ENCODE measurements at regions not wholly inside any gene's neighbourhood (a gene's known extent, or its start where the extent isn't known, plus 50 kb on each side); places are given as distances from the start of the nearest gene placed in this dataset.

GRCh38 chr9:119544492-119544891 lies 175.3 kb upstream of the BRINP1 start:
- no peak overlapping the region for H4K8ac ChIP-seq (ENCODE audit: low read depth, low read length)
- H3K9me3 ChIP-seq (ENCODE audit: insufficient read depth, low read depth, low read length): peaks cover 2% of the 10 kb centered on the region
- no peaks in the 10 kb centered on the region for H3K36me3 ChIP-seq (ENCODE audit: control insufficient read depth in 1 of 2, insufficient read depth in 2 of 2, low read length in 2 of 2)
- no peak overlapping the region for H2BK12ac ChIP-seq (ENCODE audit: low read length)
- H2BK5ac ChIP-seq (ENCODE audit: low read depth, low read length, poor library complexity): no peak overlapping the region
- no peak for DNase-seq
- H3K9ac ChIP-seq (ENCODE audit: low read length): no peak overlapping the region
- H2AFZ ChIP-seq (ENCODE audit: insufficient read depth, low read length, poor library complexity): no peak overlapping the region
- H3K18ac ChIP-seq (ENCODE audit: low read length): no peak overlapping the region
- H2BK120ac ChIP-seq (ENCODE audit: insufficient read depth, low read length, poor library complexity): no peak overlapping the region
- no peaks in the 10 kb centered on the region for H3K79me1 ChIP-seq (ENCODE audit: low read length)
- no peak overlapping the region for H3K4me3 ChIP-seq (ENCODE audit: low read depth, low read length)
- no peak overlapping the region for H4K91ac ChIP-seq (ENCODE audit: low read depth, low read length)
- H3K27ac ChIP-seq (ENCODE audit: low read depth, low read length): no peak overlapping the region
- H4K12ac ChIP-seq (ENCODE audit: low read depth, low read length): no peak overlapping the region
- H3K14ac ChIP-seq (ENCODE audit: low read length): no peak overlapping the region
- no peak overlapping the region for H3K4me2 ChIP-seq (ENCODE audit: low read length)
- no peak overlapping the region for H2AK5ac ChIP-seq (ENCODE audit: low read length)
- H3K79me2 ChIP-seq (ENCODE audit: control insufficient read depth, insufficient read depth, low read length, poor library complexity): no peaks in the 10 kb centered on the region
- H3K4ac ChIP-seq (ENCODE audit: low read depth, low read length): no peak overlapping the region
- no CpG with 5 or more reads among the region's 3 CpGs for WGBS (ENCODE audit: extremely low coverage, insufficient coverage, insufficient read length)
- no peak overlapping the region for H3K23ac ChIP-seq (ENCODE audit: low read length)
- no peaks in the 10 kb centered on the region for H3K4me1 ChIP-seq (ENCODE audit: control insufficient read depth in 1 of 2, insufficient read depth in 2 of 2, low read length in 2 of 2)
- H3K27me3 ChIP-seq (ENCODE audit: insufficient read depth, low read length): no peaks in the 10 kb centered on the region

DNA sequence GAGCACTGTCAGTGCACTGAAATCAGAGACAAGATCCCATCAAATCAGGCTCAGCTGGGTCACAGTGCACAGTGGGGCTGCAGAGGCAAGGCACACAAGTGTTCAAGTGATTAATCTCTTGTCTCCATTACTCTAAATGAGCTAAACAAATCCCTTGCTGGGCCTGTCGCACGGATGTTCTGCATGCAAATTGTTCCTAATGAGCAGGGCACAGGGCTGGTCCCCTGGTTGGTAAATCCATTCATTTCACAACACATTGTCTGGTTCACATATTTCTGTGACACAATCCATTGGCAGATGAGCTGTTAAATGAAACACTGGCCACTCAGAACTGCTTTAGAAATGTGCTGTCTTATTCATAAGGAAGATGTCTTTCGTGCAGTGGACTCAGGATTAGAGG lies 167.9 kb upstream of the BRINP1 start:
- Histone ChIP-seq H3K18ac (ENCODE audit: low read length) (no peak overlapping the region), H4K91ac (ENCODE audit: low read depth, low read length) (no peak overlapping the region), H3K9me3 (ENCODE audit: insufficient read depth, low read depth, low read length) (peaks cover under 1% of the 10 kb centered on the region), H2AFZ (ENCODE audit: insufficient read depth, low read length, poor library complexity) (no peak overlapping the region), H4K12ac (ENCODE audit: low read depth, low read length) (no peak overlapping the region), H2AK5ac (ENCODE audit: low read length) (no peak overlapping the region), H3K23ac (ENCODE audit: low read length) (no peak overlapping the region), H3K79me1 (ENCODE audit: low read length) (no peaks in the 10 kb centered on the region), H3K4ac (ENCODE audit: low read depth, low read length) (no peak overlapping the region), H3K14ac (ENCODE audit: low read length) (no peak overlapping the region), H2BK12ac (ENCODE audit: low read length) (no peak overlapping the region), H3K27ac (ENCODE audit: low read depth, low read length) (no peak overlapping the region), H3K4me1 (ENCODE audit: control insufficient read depth in 1 of 2, insufficient read depth in 2 of 2, low read length in 2 of 2) (no peaks in the 10 kb centered on the region), H4K8ac (ENCODE audit: low read depth, low read length) (no peak overlapping the region), H3K36me3 (ENCODE audit: control insufficient read depth in 1 of 2, insufficient read depth in 2 of 2, low read length in 2 of 2) (no peaks in the 10 kb centered on the region), H2BK5ac (ENCODE audit: low read depth, low read length, poor library complexity) (no peak overlapping the region), H3K4me2 (ENCODE audit: low read length) (no peak overlapping the region), H3K27me3 (ENCODE audit: insufficient read depth, low read length) (no peaks in the 10 kb centered on the region), H3K79me2 (ENCODE audit: control insufficient read depth, insufficient read depth, low read length, poor library complexity) (no peaks in the 10 kb centered on the region), H3K4me3 (ENCODE audit: low read depth, low read length) (no peak overlapping the region), H2BK120ac (ENCODE audit: insufficient read depth, low read length, poor library complexity) (no peak overlapping the region), H3K9ac (ENCODE audit: low read length) (no peak overlapping the region)
- DNase-seq: no peak
- WGBS (ENCODE audit: extremely low coverage, insufficient coverage, insufficient read length): no CpG with 5 or more reads among the region's 3 CpGs

- H4K91ac ChIP-seq (ENCODE audit: low read depth, low read length): no peak overlapping the region
- no peak overlapping the region for H3K4ac ChIP-seq (ENCODE audit: low read depth, low read length)
- H4K8ac ChIP-seq (ENCODE audit: low read depth, low read length): no peak overlapping the region
- no peaks in the 10 kb centered on the region for H3K79me1 ChIP-seq (ENCODE audit: low read length)
- H3K18ac ChIP-seq (ENCODE audit: low read length): no peak overlapping the region
- H2AFZ ChIP-seq (ENCODE audit: insufficient read depth, low read length, poor library complexity): no peak overlapping the region
- H3K9me3 ChIP-seq (ENCODE audit: insufficient read depth, low read depth, low read length): no peaks in the 10 kb centered on the region
- no CpG with 5 or more reads among the region's 3 CpGs for WGBS (ENCODE audit: extremely low coverage, insufficient coverage, insufficient read length)
- H2BK5ac ChIP-seq (ENCODE audit: low read depth, low read length, poor library complexity): no peak overlapping the region
- no peak overlapping the region for H2BK12ac ChIP-seq (ENCODE audit: low read length)
- H3K4me2 ChIP-seq (ENCODE audit: low read length): no peak overlapping the region
- H3K27ac ChIP-seq (ENCODE audit: low read depth, low read length): no peak overlapping the region
- no peak overlapping the region for H2AK5ac ChIP-seq (ENCODE audit: low read length)
- no peak overlapping the region for H2BK120ac ChIP-seq (ENCODE audit: insufficient read depth, low read length, poor library complexity)
- no peaks in the 10 kb centered on the region for H3K79me2 ChIP-seq (ENCODE audit: control insufficient read depth, insufficient read depth, low read length, poor library complexity)
- H3K4me3 ChIP-seq (ENCODE audit: low read depth, low read length): no peak overlapping the region
- H3K36me3 ChIP-seq (ENCODE audit: control insufficient read depth in 1 of 2, insufficient read depth in 2 of 2, low read length in 2 of 2): no peaks in the 10 kb centered on the region
- no peak overlapping the region for H3K9ac ChIP-seq (ENCODE audit: low read length)
- H3K27me3 ChIP-seq (ENCODE audit: insufficient read depth, low read length): no peaks in the 10 kb centered on the region
- H3K14ac ChIP-seq (ENCODE audit: low read length): no peak overlapping the region
- H3K23ac ChIP-seq (ENCODE audit: low read length): no peak overlapping the region
- no peaks in the 10 kb centered on the region for H3K4me1 ChIP-seq (ENCODE audit: control insufficient read depth in 1 of 2, insufficient read depth in 2 of 2, low read length in 2 of 2)
- no peak for DNase-seq
- H4K12ac ChIP-seq (ENCODE audit: low read depth, low read length): no peak overlapping the region
Observed at GRCh38 chr9:119533504-119533903, 164.3 kb upstream of the BRINP1 start.

GRCh38 chr9:119526698-119527097 lies 157.5 kb upstream of the BRINP1 start:
- no peak overlapping the region for H2AFZ ChIP-seq (ENCODE audit: insufficient read depth, low read length, poor library complexity)
- no peak overlapping the region for H2BK5ac ChIP-seq (ENCODE audit: low read depth, low read length, poor library complexity)
- no CpG with 5 or more reads among the region's 8 CpGs for WGBS (ENCODE audit: extremely low coverage, insufficient coverage, insufficient read length)
- no peaks in the 10 kb centered on the region for H3K27me3 ChIP-seq (ENCODE audit: insufficient read depth, low read length)
- H3K4me1 ChIP-seq (ENCODE audit: control insufficient read depth in 1 of 2, insufficient read depth in 2 of 2, low read length in 2 of 2): no peaks in the 10 kb centered on the region
- H3K9me3 ChIP-seq (ENCODE audit: insufficient read depth, low read depth, low read length): no peaks in the 10 kb centered on the region
- H4K91ac ChIP-seq (ENCODE audit: low read depth, low read length): no peak overlapping the region
- H3K18ac ChIP-seq (ENCODE audit: low read length): no peak overlapping the region
- no peaks in the 10 kb centered on the region for H3K36me3 ChIP-seq (ENCODE audit: control insufficient read depth in 1 of 2, insufficient read depth in 2 of 2, low read length in 2 of 2)
- no peak overlapping the region for H3K23ac ChIP-seq (ENCODE audit: low read length)
- no peak overlapping the region for H3K4me3 ChIP-seq (ENCODE audit: low read depth, low read length)
- H4K12ac ChIP-seq (ENCODE audit: low read depth, low read length): no peak overlapping the region
- H3K27ac ChIP-seq (ENCODE audit: low read depth, low read length): no peak overlapping the region
- no peak overlapping the region for H2BK12ac ChIP-seq (ENCODE audit: low read length)
- no peaks in the 10 kb centered on the region for H3K79me1 ChIP-seq (ENCODE audit: low read length)
- H2AK5ac ChIP-seq (ENCODE audit: low read length): no peak overlapping the region
- no peak overlapping the region for H4K8ac ChIP-seq (ENCODE audit: low read depth, low read length)
- DNase-seq: no peak
- no peak overlapping the region for H3K4ac ChIP-seq (ENCODE audit: low read depth, low read length)
- H3K79me2 ChIP-seq (ENCODE audit: control insufficient read depth, insufficient read depth, low read length, poor library complexity): no peaks in the 10 kb centered on the region
- H3K14ac ChIP-seq (ENCODE audit: low read length): no peak overlapping the region
- H3K9ac ChIP-seq (ENCODE audit: low read length): no peak overlapping the region
- no peak overlapping the region for H3K4me2 ChIP-seq (ENCODE audit: low read length)
- no peak overlapping the region for H2BK120ac ChIP-seq (ENCODE audit: insufficient read depth, low read length, poor library complexity)

Data from trophoblast cell (in vitro differentiated cells and primary cell).